Hepatocyte (in vitro differentiated cells): ENCODE measurements at regions not wholly inside any gene's neighbourhood (a gene's known extent, or its start where the extent isn't known, plus 50 kb on each side); places are given as distances from the start of the nearest gene placed in this dataset.

Experiments
- CTCF ChIP-seq: fragments of 200-600 bp; sonication (generic); IDR thresholded peaks from 2 replicates; pipeline ENCODE4 v1.5.1; 2016; ENCODE audit warnings: antibody characterized with exemption, mild to moderate bottlenecking; ENCODE audit not compliant: poor library complexity
- EZH2 ChIP-seq: fragments of 200-600 bp; sonication (generic); IDR thresholded peaks from 2 replicates; pipeline ENCODE4 v1.6.1; 2016; ENCODE audit warnings: antibody characterized with exemption, mild to moderate bottlenecking, borderline replicate concordance
- EZH2phosphoT487 ChIP-seq: fragments of 200-600 bp; sonication (generic); IDR thresholded peaks from one replicate; pipeline ENCODE4 v1.6.1; 2018; ENCODE audit warnings: antibody characterized with exemption, mild to moderate bottlenecking, low read depth, moderate library complexity; ENCODE audit not compliant: unreplicated experiment, severe bottlenecking

GRCh38 chr14:25298238-25298637 lies 248.3 kb upstream of the STXBP6 start:
- no peak for TF ChIP-seq CTCF
- TF ChIP-seq EZH2 = no peak
- no peak for TF ChIP-seq EZH2phosphoT487
